ENCODE measurements at regions not wholly inside any gene's neighbourhood (a gene's known extent, or its start where the extent isn't known, plus 50 kb on each side); places are given as distances from the start of the nearest gene placed in this dataset.

DNA sequence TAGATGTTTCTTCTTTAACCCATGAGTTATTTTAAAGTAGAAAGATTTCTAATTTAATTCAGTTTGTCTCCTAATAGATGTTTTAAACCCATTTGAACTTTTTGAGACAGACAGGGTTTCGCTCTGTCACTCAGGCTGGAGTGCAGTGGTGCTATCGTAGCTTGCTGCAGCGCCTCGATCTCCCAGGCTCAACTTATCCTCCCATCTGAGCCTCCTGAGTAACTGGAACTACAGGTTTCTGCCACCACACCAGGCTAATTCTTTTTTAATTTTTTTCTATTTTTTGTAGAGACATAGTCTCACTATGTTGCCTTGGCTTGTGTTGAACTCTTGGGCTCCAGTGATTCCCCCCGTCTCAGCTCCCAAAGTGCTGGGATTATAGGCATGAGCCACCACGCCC lies 53.0 kb upstream of the RAB18 start:
- DNase-seq (ENCODE audit: low read depth in 1 of 2, low spot score in 1 of 2), result no peak

DNA sequence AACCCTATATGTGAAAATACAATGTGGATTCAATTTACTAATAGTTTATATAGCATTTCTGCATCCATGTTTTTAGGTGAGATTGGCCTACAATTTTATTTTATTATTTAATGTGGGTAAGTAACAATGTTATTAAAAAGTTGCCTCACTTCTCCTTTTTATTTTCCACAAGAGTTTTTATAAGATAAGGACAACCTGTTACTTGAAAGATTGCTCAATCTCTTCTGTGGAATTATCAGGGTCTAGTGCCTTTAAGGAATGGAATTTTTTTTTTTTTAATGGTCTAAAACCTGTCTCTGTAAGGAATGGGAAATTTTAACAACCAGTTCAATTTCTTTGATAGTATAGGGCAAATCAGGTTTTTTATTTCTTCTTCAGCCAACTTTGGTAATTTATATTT lies 53.9 kb upstream of the RAB18 start:
- DNase-seq (ENCODE audit: low read depth in 1 of 2, low spot score in 1 of 2), result no peak

DNA sequence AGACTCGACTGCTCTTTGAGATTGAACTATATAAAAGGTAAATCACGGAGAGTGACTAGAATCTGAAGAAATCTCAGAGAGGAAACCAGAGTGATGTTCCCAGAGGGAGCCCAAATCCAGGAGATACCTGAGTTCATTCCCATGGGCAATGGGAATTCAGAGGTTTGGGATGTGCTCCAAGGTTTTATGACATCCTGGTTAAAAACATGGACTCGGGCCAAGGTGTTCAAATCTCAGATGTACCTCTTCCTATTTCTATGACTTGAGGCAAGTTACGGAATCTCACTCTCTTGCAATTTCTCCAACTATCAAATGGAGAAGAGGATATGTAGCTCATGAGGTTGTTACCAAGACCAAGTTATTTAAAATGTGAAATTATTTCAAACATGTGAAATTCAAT lies 54.5 kb upstream of the RAB18 start:
- DNase-seq (ENCODE audit: low read depth in 1 of 2, low spot score in 1 of 2), result no peak

DNA sequence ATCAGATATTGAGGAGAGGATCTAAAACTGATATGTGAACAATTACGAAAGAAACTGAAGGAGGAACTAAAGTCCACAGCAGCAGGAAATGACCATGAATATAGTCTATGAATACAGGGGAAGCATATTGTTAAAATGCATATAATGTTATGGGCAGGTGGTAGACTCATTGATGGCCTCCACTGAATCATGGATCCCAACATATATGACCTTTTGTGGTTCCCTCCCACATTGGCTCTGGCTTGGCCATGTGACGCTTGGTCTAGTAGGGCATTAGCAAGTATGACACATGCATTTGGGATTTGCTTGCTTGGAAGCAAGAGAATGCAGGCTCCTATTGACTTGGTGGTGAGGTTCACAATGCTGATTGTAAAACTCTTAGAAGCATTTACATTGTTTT lies 55.2 kb upstream of the RAB18 start:
- DNase-seq (ENCODE audit: low read depth in 1 of 2, low spot score in 1 of 2), result no peak

DNA sequence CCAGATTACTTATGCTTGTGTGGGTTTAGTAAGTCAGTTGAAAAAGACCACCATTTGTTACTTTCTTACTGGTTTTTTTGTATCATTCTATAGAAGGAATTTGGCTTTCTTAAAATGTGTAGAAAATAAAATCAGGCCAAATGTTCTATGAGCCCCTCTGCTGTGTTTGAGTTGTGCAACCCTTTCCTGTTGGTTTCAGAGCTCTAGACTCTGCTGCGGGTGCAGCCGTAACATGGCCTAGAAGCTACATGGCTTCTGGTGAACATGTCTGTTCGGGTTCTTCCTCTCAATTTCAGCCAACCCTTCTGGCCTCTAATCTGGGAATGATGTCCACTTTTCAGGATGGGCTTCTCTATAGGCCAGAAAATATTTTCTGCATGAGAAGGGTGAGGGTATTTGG lies 56.6 kb upstream of the RAB18 start:
- no peak for DNase-seq (ENCODE audit: low read depth in 1 of 2, low spot score in 1 of 2)

DNA sequence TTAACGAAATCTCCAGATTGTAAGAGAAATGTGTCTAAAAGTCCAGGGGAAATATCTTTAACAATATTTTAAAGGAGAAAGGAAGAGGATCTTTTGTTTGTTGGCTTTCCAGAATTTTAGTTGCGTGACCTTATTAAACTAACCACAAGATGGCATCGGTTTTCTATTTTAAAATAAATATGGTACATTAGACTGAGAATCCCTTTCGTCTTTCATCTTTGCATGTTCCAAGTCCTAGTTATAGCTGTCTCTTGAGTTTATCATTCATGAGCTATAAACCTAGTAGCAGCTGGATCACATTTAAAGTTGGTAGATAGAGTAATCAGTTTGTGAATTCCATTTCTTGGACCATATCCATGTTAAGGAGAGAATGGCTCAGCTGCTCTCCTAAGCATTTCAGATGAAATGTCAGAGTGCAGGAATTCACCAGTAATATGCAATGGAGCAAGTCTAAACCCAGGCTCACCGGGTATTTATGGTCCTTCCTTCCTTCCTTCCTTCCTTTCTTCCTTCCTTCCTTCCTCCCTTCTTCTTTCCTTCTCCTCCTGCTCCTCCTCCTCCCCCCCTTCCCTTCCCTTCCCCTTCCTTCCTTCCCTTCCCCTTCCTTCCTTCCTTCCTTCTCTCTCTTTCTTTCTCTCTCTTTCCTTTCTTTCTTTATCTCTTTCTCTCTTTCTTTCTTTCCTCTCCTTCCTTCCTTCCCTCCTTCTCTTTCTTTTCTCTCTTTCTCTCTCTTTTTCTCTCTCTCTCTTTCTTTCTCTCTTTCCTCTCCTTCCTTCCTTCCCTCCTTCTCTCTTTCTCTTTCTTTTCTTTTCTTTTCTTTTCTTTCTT lies 57.8 kb upstream of the RAB18 start:
- no peak for DNase-seq (ENCODE audit: low read depth in 1 of 2, low spot score in 1 of 2)

DNA sequence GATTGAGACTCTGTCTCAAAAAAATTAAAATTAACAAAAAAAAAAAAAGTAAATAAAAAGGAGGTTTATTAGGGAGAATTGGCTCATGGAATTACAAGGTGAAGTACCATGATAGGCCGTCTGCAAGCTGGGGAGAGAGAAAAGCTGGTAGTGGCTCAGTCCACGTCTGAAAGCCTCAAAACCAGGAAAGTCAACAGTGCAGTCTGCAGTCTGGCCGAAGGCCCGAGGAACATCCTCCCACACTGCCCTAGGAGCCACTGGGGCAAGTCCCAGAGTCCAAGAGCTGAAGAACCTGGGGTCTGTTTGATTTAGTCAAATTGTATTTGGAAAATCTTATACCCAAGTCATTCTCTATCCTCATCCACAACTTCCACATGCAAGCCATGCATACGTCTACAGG lies 59.0 kb upstream of the RAB18 start:
- DNase-seq (ENCODE audit: low read depth in 1 of 2, low spot score in 1 of 2), result no peak

DNA sequence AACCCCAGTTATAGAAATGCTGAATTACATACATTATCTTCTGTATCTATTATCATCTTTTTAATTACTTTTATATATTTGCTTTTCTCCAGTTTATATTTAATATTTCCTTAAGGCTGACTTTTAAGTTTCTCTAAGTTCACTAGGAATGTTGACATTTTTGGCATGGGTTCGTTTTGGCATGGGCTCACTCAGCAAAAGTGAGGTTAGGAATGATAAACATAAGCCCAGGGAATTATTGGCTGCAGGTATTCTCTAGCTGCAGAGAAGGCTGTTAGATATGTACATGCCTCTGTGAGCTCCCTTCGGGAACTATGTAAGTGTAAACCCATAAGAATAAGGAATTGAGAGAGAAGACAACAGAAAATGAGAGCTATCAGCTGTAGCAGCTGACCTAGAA lies 63.6 kb upstream of the RAB18 start:
- DNase-seq (ENCODE audit: low read depth in 1 of 2, low spot score in 1 of 2), result no peak

DNA sequence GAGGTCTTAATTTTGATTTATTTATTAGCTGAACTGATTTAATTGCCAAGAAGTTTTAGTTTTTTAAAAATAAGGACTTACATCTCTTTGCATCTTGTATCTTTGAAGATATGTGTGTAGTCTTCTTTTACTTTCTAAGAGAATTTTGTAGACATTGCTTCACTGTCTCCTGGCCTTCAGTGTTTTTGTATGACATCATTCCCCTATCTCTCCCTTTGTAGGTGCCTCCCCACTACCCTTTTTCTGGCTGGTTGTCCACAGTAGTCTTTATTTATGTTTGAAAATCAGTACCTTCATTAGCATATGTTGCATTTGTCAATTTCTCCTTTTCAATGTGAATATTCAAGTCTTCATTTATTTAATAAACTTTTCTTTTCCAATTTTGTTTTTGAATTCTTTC lies 64.1 kb upstream of the RAB18 start:
- DNase-seq (ENCODE audit: low read depth in 1 of 2, low spot score in 1 of 2), result no peak

DNA sequence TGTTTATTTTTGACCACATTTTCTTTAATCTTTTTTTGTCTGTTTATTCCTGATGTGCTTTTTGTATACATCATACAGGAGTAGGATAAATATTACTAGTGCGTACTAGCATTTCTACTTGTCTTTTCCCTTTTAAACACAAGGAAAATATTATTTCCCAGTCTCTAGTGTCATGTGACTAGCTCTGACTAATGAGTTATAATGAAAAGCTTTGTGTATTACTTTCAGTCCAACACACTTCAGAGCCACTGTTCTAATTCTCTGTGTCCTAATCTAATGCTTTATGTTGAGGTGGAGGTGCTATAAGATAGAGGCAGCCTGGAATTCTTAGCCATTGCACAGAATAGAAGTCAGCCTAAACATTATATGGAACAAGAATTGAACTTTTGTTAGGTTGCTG lies 65.0 kb upstream of the RAB18 start:
- DNase-seq (ENCODE audit: low read depth in 1 of 2, low spot score in 1 of 2), result no peak

DNA sequence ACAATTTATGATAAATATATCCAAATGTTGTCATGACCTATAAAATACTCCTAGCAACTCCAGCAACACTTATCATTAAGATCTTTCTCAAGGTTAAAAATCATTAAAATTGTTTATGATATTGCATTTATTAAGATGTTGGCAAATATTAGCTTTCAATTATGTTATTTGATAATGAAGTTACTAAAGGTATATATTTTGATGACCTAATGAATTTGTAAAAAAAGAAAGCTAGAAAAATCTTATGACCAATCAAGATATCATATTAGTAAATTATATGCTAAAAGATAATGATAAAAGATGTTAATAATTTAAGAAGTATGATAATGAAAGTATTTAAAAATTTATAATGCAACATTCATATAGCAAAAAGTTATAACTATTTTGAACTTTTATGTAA lies 66.3 kb upstream of the RAB18 start:
- DNase-seq (ENCODE audit: low read depth in 1 of 2, low spot score in 1 of 2), result no peak

DNA sequence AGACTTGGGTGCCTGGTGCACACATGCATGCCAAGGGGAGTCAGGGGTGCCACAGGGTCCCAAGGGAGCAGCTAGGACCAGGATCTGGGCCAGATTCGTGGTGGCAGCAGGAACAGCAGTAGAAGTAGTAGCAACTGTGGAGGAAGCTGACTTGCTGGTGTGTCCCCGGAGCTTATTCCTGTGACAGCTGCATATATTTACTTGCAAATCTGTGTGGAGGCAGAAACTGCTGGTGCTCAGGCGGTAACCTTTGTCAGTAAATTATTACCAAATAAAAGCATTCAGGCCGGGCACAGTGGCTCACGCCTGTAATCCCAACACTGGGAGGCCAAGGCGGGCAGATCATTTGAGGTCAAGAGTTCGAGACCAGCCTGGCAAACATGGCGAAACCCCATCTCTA lies 67.4 kb upstream of the RAB18 start:
- no peak for DNase-seq (ENCODE audit: low read depth in 1 of 2, low spot score in 1 of 2)

DNA sequence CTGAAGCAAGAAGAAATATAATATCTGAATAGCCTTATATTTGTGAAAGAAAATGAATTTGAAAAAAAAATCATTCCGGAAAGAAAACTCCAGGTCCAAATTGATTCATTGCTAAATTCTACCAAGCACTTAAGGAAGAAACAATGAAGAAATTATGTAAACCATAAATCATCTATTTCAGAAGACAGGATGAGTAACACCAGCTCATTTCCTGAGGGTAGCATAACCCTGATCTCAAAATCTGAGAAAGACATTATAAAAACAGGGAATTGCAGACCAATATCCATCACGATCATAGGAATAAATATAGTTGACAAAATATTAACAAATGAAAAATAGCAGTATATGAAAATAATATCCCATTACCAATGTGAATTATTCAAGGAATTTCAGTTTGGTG lies 70.1 kb upstream of the RAB18 start:
- DNase-seq (ENCODE audit: low read depth in 1 of 2, low spot score in 1 of 2), result no peak

DNA sequence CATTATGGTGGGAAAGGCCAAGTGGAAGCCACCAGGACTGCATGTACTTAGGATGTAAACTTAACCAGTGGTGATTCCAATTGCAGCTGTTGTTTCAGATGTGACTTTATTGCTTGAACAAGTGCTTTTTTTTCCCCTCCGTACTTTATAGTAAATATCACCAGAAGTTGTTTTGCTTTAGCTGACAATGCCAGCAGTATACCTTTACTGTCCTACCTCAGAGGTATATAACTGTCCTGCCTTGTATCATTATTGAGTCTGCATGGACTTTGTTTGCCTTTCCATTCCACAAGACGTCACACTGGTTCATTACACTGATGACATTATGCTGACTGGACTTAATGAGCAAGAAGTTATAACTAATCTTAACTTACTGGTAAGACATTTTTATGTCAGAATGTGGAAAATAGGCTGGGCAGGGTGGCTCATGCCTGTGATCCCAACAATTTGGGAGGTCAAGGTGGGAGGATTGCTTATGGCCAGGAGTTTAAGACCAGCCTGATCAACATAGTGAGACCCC lies 77.1 kb upstream of the RAB18 start:
- no peak for DNase-seq (ENCODE audit: low read depth in 1 of 2, low spot score in 1 of 2)

DNA sequence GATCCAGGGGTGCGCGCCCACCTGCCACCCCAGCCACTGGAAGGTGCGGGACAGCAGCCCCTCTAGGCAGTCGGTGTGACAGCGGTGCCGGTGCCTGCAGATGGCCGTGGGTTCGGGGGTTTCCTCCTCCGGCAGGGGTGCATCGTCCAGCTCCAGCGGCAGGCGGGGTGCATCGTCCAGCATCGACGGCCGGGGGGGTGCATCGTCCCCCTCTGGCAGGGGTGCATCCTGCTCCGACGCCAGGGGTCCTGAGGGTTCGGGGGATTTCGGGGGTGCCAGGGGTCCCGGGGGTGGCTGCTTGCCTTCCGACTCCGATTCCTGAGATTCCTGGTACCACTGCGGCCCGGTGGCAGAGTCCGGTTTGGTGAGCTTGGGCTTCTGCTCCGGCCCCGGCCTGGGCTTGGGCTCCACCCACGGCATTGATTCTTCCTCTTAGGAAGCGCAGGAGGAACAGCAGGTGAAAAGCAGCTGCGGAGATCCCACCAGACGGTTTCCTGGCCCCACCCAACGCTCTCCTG lies 90.2 kb upstream of the RAB18 start:
- no peak for DNase-seq (ENCODE audit: low read depth in 1 of 2, low spot score in 1 of 2)

DNA sequence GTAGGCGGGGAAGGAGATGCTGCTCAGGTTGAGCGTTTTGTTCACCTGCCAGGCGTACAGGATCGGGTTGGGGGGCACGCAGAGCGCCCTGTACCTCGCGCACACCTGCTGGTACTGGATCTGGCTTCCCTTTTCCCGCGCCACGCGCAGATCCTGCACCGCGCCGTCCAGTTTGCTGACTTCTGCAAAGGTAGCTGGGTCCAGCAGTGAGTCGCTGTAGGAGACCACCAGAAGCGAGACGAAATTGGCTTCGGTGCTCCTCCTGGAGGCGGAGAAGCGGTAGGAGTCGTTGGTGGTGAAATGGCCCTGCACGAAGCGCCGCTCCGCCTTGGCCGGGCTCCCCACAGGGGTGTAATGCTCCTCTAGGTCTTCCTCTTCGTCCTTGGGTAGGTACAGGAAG lies 90.7 kb upstream of the RAB18 start:
- DNase-seq (ENCODE audit: low read depth in 1 of 2, low spot score in 1 of 2), result no peak

DNA sequence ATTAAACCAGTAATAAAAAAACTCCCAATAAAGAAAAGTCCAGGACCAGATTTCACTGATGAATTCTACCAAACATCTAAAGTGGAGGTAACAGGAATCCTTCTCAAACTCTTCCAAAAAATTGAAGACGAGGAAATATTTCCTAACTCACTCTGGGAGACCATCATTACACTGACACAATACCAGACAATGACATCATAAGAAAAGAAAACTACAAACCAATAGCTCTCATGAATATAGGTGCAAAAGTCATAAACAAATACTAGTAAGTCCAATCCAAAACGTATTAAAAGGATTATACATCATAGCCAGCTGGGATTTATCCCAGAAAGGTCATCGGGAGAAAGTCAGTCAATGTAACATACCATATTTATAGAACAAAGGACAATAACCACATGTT lies 94.0 kb upstream of the RAB18 start:
- no peak for DNase-seq (ENCODE audit: low read depth in 1 of 2, low spot score in 1 of 2)

DNA sequence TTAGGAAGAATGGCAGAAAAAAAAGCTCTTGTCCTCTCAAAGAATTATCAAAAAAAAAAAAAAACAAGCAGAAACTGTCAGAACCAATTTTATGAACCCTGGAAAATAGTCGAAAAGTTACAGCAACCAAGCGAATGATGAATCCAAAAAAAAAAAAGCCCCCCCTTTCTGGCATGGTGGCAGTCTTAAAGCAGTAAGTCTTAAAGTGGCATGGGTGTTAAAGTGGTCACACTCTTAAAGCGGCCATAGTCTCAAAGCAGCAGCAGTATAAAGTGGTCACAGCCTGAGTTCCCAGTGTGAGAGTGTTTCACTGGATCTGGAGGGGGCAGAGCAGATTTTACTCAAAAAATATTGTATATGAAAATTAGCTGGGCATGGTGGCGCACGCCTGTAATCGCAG lies 96.8 kb upstream of the RAB18 start:
- DNase-seq (ENCODE audit: low read depth in 1 of 2, low spot score in 1 of 2), result no peak

DNA sequence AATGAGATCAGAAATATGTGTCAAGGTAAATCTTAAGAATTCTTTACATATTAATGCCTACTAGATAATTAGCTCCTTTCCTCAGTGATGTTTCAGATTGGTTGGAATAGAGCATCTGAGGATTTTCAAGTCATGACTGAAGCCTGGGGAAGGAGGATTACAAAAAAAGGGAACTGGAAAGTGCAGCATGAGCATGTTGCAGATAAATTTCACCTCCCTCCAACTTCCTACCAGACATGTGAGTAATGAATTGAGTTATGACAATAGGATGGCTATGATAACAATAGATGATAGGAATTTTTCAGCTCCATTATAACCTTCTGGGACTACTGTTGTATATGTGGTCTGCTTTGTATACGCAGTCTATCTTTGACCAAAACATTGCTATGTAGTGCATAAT lies 104.2 kb upstream of the RAB18 start:
- DNase-seq (ENCODE audit: low read depth in 1 of 2, low spot score in 1 of 2), result no peak

DNA sequence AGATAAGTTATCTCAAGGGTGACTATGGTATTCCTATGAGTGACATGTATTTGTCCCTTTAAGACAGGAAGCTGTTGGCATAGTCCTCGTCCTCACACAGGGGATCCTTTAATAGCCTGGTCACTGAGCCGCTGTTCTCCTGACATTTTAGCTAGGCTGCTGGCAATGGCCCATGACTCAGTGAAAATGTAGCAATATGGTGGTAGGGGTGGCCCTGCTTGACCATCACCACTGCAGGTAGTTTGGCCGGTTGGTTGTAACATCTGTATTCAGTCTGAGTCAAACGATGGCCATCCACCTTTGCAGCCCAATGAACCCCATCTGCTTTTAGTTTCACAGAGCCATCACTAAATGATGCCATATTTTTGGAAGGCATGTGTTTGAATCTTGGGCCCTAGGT lies 110.1 kb upstream of the RAB18 start:
- no peak for DNase-seq (ENCODE audit: low read depth in 1 of 2, low spot score in 1 of 2)

DNA sequence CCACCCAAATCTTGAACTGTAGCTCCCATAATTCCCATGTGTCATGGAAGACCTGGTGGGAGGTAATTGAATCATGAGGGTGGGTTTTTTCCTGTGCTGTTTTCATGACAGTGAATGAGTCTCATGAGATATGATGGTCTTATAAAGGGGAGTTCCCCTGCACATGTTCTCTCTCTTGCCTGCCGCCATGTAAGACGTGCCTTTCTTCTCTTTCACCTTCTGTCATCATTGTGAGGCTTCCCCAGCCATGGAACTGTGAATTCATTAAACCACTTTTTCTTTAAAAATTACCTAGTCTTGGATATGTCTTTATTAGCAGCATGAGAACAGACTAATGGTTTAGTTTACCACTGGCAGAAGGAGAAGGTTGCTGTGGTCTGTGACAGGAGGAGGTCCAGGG lies 111.5 kb upstream of the RAB18 start:
- DNase-seq (ENCODE audit: low read depth in 1 of 2, low spot score in 1 of 2), result no peak

DNA sequence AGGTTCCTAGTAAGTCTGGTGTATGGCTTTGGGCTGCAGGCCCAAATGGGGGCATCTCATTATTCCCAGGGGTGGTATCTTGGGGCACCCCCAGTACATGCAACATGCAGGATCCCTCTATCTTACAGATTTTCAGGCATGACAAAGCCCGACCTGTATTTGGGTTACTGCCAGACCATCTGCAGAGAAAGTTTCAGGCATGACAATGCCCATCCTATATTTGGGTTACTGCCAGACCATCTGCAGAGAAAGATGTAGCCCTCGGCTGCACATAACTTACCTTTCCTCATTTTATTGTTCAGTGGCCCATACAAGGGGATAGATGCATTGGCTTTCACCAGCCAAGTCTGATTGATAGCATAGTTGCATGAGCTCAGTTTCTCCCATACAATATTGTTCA lies 112.2 kb upstream of the RAB18 start:
- DNase-seq (ENCODE audit: low read depth in 1 of 2, low spot score in 1 of 2), result no peak

DNA sequence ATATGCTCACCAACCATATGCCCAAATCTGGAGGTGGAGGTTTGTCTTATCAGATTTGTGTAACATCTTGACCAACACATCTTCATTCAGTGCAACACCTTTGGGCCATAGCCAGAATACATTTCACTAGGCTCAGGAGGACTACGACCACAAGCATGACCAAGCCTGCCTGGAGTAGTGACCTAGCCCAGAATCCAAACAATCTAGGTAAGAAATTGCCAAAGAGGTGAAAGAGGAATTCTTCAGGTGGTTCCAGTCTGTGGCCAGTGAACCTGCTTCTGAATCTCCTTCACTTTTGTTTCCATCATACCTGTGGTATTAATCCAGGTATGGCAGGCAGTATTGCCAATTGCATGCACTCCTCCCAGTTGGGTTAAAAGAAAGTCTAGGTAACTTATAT lies 112.8 kb upstream of the RAB18 start:
- no peak for DNase-seq (ENCODE audit: low read depth in 1 of 2, low spot score in 1 of 2)

Measured in activated CD4-positive, alpha-beta T cell treated with anti-CD3 and anti-CD28 coated beads, Interleukin-2, amount 50 U/mL, for 24 hours (primary cell).